ENCODE measurements at regions not wholly inside any gene's neighbourhood (a gene's known extent, or its start where the extent isn't known, plus 50 kb on each side); places are given as distances from the start of the nearest gene placed in this dataset.
"Not testable (repeated sequence)": the region's sequence is repeated elsewhere in the genome, so short reads cannot be mapped to it uniquely, and the experiment has no call there.

- TF ChIP-seq CTCF (conservative IDR thresholded peaks at IDR 0.05; ENCODE audit: low read depth, low read length); RCOR1 (IDR thresholded peaks at IDR 0.05; ENCODE audit: insufficient replicate concordance, low read length); SMC3 (IDR thresholded peaks at IDR 0.05; ENCODE audit: low read depth, low read length); RFX5 (IDR thresholded peaks at IDR 0.05; ENCODE audit: low read depth, low read length); POLR2A (IDR thresholded peaks at IDR 0.05; ENCODE audit: low read depth, low read length); USF2 (IDR thresholded peaks at IDR 0.05; ENCODE audit: low read depth, low read length); MAZ (IDR thresholded peaks at IDR 0.05; ENCODE audit: borderline replicate concordance, low read depth, low read length); NFE2L2 (IDR thresholded peaks at IDR 0.05; ENCODE audit: low read depth, low read length); BHLHE40 (IDR thresholded peaks at IDR 0.05; ENCODE audit: low read depth, low read length); MAFK (IDR thresholded peaks at IDR 0.05; ENCODE audit: low read depth, low read length): not testable (repeated sequence)
Measured at GRCh38 chr15:20307137-20307536, 234.5 kb downstream of the GOLGA6L6 start.
